Liver (tissue), 3 donors: ENCODE measurements at regions not wholly inside any gene's neighbourhood (a gene's known extent, or its start where the extent isn't known, plus 50 kb on each side); places are given as distances from the start of the nearest gene placed in this dataset.

ENCODE experiments used
- CTCF ChIP-seq: fragments of 150-350 bp; IDR thresholded peaks from 2 replicates; pipeline ENCODE4 v1.5.1; 2017; ENCODE audit warnings: improper control_type of control experiment, low read depth, low read length; ENCODE audit not compliant: missing input control
- EGR1 ChIP-seq, 2 donors: IDR thresholded peaks; 2 replicates each; pipeline ENCODE4 v1.6.1; 2016 to 2018; ENCODE audit warnings: antibody characterized with exemption in 2 of 2, low read depth in 2 of 2
- GABPA ChIP-seq, 2 donors: IDR thresholded peaks in 1 of 2; conservative IDR thresholded peaks in 1 of 2; 2 replicates each; pipeline ENCODE4 v1.6.1; 2016; ENCODE audit warnings: antibody characterized with exemption in 2 of 2, mild to moderate bottlenecking in 1 of 2, moderate library complexity in 1 of 2
- RAD21 ChIP-seq, 2 donors: IDR thresholded peaks; 2 replicates each; pipeline ENCODE4 v1.6.1; 2016; ENCODE audit warnings: antibody characterized with exemption in 2 of 2, mild to moderate bottlenecking in 2 of 2
- YY1 ChIP-seq: IDR thresholded peaks from 2 replicates; pipeline ENCODE4 v1.6.1; 2016; ENCODE audit warnings: antibody characterized with exemption, mild to moderate bottlenecking
- ZBTB33 ChIP-seq: IDR thresholded peaks from 2 replicates; pipeline ENCODE4 v1.6.1; 2016; ENCODE audit warnings: antibody characterized with exemption
- TF ChIP-seq, protein P1 (sequence below): IDR thresholded peaks from 2 replicates; pipeline ENCODE4 v1.6.1; 2016; ENCODE audit warnings: antibody characterized with exemption
- TF ChIP-seq, protein P2 (sequence below): IDR thresholded peaks from 2 replicates; pipeline ENCODE4 v1.6.1; 2016; ENCODE audit warnings: antibody characterized with exemption
- donor health status: healthy.
- donor health status: healthy.

DNA sequence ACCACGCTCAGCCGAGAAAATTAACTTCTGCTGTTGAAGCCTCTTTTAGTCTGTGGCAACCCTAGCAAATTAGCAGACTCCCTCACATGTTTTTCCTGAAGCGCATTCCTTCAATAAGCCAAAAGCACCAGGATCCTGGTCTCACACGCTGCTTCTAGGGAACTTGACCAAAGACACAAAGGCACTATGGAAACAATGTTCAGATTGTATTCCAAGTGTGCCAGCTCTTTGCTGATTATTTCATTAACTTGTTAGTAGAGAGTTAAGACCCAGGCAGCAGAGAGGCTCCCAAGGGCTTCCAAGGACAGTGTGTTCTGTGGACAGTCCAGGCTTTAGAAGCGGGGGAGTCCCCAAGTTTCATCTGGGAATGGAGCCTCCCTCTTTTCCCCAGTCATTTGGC lies 94.4 kb upstream of the BASP1 start:
- no peak for TF ChIP-seq CTCF
- no peak for TF ChIP-seq YY1
- TF ChIP-seq, protein P1, sequence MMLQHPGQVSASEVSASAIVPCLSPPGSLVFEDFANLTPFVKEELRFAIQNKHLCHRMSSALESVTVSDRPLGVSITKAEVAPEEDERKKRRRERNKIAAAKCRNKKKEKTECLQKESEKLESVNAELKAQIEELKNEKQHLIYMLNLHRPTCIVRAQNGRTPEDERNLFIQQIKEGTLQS = no peak
- TF ChIP-seq GABPA (IDR thresholded peaks at IDR 0.05 in 1 of 2, conservative IDR thresholded peaks at IDR 0.05 in 1 of 2) = no peak
- TF ChIP-seq, protein P2, sequence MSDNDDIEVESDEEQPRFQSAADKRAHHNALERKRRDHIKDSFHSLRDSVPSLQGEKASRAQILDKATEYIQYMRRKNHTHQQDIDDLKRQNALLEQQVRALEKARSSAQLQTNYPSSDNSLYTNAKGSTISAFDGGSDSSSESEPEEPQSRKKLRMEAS = no peak
- TF ChIP-seq EGR1 (IDR thresholded peaks at IDR 0.05; ENCODE audit: low read depth in 2 of 2) = no peak
- no peak for TF ChIP-seq RAD21 (IDR thresholded peaks at IDR 0.05)
- no peak for TF ChIP-seq ZBTB33
